ENCODE measurements at regions not wholly inside any gene's neighbourhood (a gene's known extent, or its start where the extent isn't known, plus 50 kb on each side); places are given as distances from the start of the nearest gene placed in this dataset.
A peak's percentile ranks its signal among the peaks of the same experiment; 100 is the strongest.
"Not testable (repeated sequence)": the region's sequence is repeated elsewhere in the genome, so short reads cannot be mapped to it uniquely, and the experiment has no call there.

DNA sequence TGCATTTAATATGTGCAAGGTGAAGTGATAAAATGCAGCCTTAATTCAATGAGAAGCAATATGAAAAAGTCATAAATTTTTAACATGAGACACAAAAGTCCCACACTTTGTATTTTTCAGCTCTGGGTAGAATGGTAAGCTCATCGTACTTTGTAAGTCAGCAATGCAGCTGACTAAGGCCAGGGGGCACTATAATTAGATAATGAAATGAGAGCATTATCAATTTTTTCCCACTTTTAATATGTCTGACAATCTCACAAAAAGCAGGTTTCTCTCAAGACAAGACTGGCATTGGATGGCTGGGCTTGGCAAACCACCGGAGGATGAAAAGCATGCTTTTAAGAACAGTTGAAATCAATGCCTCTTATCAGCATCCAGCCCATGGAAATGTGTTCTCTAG lies 162.8 kb downstream of the FAM174A start:
- DNase-seq = no peak

DNA sequence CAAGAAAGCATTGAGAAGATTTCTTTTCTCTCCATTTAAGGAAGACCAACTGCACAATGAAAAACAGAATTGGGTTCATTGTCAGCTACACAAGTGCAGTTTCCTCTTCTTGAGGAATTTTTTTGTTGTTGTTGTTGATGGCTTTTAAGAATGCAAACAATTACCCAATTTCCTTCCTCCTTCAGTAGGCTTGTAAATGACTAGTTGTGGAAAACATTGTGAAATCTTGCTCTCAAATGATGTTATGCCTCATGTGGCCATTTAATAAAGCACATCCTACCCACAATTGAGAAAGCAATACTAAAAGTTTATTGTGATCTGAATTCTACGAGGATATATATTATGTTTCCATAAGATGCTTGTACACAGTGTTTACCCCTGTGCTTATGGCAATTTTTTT lies 171.6 kb downstream of the FAM174A start:
- DNase-seq = peak; percentile 26

DNA sequence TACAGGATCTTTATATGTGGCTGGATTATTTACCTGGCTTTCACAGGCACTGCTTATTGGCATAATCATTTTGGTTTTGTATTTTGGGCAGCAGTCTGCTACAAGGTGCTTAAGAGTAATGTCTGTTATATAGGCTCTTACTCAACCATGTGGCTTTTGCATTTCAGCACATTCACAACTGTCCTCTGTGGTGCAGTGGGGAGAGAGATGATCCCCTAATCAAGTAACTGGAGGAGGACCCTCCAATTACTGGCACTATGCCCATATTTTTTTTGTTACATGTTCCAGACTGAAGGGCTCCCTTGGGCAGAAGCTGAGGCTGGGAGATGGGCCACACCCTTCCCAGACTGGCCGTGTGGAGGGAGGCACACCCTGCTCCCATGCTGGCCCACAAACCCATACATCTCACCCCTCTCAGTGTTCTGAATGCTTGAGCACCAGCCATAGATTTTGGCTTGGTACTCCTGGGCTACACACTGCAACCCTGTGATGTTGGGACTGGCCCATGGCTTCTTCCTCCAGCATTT lies 173.5 kb downstream of the FAM174A start:
- DNase-seq = no peak

DNA sequence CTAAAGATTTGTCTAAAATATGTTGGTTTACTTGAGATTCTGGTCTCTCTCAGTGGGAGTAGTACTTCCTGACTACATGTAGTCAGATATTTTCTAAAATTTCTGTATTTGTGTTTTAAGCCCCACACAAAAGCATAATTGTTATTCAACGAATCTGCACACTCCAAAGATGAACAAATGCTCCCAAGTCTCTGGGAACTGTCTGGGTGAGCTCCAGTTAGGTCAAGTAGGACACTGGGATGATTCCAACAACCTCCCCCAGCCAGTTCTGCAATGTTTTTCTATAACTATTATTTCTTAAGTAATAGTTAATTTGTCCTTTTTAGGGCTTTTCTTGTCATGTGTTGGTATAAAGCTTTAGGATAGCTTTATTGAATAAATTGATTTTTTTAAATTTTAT lies 174.6 kb downstream of the FAM174A start:
- DNase-seq = no peak

DNA sequence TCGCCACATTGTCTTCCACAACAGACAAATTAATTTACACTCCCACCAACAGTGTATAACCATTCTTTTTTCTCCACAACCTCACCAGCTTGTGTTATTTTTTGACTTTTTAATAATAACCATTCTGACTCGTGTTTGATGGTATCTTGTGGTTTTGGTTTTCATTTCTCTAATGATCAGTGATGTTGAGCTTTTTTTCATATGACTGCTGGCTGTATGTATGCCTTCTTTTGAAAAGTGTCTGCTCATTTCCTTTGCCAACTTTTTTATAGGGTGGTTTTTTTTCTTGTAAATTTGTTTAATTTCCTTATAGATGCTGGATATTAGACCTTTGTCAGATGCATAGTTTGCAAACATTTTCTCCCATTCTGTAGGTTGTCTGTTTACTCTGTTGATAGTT lies 179.6 kb downstream of the FAM174A start:
- not testable (repeated sequence) for DNase-seq

DNA sequence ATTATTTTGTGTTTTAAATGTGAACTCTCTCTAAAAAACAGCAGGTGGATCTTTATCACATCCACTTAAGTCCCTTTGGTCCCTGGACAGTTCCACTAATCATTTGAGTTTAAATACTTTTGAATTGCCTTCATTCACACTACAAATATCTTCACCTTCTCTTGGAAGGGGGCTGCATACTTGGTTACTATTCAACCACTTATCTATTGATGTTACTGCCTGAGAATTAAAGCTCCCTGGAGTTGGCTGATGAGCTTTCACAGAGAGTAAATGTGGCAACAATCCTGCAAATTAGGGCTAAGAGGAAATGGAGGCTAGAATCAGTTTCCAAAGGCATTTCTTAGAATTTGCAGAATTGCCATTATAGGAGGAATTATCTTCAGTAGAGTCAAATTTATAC lies 180.4 kb downstream of the ST8SIA4 start:
- no peak for DNase-seq

DNA sequence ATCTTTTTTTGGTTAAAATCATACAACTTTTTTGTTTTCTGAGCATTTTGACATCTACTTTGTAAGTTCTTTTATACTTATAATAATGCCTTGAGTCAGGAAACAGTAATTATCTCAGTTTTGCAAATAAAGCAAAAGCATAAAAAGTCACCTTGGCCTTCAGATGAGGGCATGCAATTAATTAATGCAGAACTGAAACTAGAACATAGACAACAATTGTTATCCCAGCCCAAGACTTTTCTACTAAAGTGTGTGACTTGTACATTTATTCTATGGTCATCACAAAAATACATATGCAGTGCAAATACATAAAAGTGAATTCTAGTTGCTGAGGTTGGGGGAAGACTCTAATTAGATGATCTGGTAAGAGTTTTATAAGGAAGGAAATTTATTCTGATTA lies 179.9 kb downstream of the ST8SIA4 start:
- DNase-seq = no peak

DNA sequence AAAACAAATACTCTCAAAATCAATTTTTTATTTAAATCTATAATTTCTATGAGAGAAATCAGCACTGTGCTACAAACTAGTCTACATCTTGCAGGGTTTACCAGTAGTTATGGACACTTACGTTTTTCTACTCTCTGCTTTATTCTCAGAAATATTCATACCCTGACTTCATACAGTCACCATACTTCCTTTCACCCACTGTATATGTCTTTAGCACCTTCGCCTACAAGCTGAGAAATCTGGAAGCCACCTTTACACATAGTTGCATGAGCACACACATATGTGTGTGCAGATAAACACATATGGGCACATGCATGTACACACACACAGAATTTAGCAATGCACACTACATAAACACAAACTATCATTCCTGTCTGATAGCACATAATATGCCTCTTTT lies 177.0 kb downstream of the ST8SIA4 start:
- no peak for DNase-seq

DNA sequence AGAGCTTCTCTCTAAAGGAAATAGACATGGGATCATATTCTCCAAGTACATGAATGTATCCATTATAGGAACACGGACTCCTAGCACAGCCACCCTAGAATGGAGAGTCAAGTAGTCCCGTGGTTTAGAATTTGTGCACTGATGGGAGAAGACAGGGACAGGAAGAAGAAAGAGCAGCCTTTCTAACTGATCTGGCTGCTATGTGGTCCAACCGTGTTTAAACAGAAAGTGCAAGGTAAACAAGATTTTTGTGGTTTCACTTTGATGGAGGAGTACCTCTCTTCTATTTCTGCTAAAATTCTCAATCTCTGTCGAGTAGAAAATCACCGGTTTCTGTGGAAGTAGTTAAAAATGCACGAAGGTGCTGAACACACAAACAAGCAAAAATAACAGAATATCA lies 171.3 kb downstream of the ST8SIA4 start:
- peak; percentile 59 for DNase-seq

DNA sequence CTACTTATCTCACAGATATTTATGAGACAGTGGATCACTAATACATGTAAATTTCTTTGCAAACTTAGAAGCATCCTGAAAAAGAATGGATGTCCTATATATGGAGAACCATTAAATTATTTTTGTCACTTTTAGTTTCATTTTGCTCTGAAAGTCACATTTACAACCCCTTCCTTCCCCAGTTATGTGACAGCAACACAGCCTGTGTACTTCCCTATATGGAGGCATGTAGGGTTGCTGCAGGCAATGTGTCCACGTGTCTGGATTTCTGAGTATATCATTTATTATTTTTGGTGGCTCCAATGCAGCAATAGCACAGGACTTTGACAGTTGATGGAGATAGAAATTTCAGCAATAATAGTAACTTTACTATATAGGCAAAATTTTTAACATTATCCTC lies 156.4 kb downstream of the ST8SIA4 start:
- DNase-seq = no peak

DNA sequence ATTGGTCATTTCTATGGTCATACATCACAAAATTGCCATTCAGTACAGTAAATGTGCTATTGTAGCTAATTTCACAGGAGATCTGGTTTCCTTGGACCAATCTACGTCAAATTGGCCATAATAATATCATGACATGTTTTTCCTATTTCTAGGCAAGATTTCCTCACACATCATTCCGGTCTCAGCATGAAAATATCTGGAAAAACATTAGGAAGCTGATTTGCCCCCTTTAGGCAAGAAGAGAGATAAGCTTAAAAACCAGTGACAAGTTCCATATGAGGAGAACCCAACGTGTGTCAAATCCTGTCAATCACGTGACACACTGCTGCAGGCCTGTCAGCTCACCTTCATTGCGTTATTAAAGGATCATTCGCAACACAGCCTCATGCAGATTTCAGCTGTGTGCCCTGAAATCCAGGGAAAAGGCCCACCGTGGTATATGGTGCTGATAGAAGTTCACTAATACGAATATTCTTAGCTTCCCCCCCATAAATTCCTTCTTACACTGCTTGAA lies 153.3 kb downstream of the ST8SIA4 start:
- no peak for DNase-seq

DNA sequence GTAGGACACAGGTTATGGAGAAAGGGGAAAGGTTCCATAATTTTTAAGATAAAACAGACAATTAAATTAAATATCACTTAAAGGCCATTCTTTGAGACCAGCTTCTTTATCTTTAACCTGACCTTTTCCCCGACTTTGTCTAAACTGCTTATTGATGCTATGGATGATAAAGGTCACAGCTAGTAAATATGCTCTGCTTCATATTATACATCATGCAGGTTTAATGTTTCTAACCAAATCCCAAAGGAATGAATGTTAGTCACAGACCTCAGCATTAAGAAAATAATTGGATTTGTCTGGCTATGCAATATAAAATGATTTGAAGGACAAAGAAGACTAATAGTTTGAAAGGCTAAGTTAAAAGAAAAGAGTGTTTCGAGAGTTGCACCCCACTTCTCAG lies 147.6 kb downstream of the ST8SIA4 start:
- no peak for DNase-seq

All from DMS53 (cell line).